Astrocyte (in vitro differentiated cells and primary cell): ENCODE measurements at regions not wholly inside any gene's neighbourhood (a gene's known extent, or its start where the extent isn't known, plus 50 kb on each side); places are given as distances from the start of the nearest gene placed in this dataset.

Experiments used
- CTCF ChIP-seq: IDR thresholded peaks from 2 replicates; pipeline ENCODE4 v1.5.1; 2011; ENCODE audit warnings: low read depth, mild to moderate bottlenecking, inconsistent platforms, low read length, moderate library complexity; ENCODE audit not compliant: insufficient read depth
- EZH2 ChIP-seq: IDR thresholded peaks from 2 replicates; pipeline ENCODE4 v1.6.1; 2012; ENCODE audit warnings: mild to moderate bottlenecking, low read length, inconsistent platforms; ENCODE audit not compliant: insufficient read depth

GRCh38 chr11:98862169-98862568 lies 158.6 kb upstream of the CNTN5 start:
- no peak for TF ChIP-seq CTCF
- no peak for TF ChIP-seq EZH2
